ENCODE measurements at regions not wholly inside any gene's neighbourhood (a gene's known extent, or its start where the extent isn't known, plus 50 kb on each side); places are given as distances from the start of the nearest gene placed in this dataset.

DNA sequence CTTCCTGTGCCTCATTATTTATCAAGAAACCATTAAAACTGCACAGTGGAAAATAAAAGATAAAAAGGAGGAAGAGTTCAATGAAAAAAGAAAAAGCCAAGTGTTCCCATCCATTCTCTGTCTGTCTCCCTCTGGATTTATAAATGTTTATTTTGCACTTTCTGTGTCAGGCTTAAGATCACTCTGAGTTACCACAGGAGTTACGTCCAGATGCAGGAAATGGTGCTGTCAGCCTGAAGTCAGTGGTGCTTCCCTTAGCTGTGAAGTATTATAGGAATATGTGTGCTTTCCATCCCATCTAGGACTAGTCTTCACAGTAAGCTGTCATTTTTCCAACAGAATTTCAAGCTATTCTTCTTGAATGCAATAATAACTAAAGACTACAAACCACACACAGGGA is 420.2 kb downstream of the KCTD12 start:
- no peak for DNase-seq (ENCODE audit: low read depth)
- H3K4me3 ChIP-seq (ENCODE audit: low read depth, low read length): no peak overlapping the region
- TF ChIP-seq MYC (IDR thresholded peaks at IDR 0.05; ENCODE audit: low read depth, low read length): no peak
- TF ChIP-seq, protein P1, sequence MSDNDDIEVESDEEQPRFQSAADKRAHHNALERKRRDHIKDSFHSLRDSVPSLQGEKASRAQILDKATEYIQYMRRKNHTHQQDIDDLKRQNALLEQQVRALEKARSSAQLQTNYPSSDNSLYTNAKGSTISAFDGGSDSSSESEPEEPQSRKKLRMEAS (IDR thresholded peaks at IDR 0.05; ENCODE audit: low read depth, low read length): no peak
- TF ChIP-seq, protein P2, sequence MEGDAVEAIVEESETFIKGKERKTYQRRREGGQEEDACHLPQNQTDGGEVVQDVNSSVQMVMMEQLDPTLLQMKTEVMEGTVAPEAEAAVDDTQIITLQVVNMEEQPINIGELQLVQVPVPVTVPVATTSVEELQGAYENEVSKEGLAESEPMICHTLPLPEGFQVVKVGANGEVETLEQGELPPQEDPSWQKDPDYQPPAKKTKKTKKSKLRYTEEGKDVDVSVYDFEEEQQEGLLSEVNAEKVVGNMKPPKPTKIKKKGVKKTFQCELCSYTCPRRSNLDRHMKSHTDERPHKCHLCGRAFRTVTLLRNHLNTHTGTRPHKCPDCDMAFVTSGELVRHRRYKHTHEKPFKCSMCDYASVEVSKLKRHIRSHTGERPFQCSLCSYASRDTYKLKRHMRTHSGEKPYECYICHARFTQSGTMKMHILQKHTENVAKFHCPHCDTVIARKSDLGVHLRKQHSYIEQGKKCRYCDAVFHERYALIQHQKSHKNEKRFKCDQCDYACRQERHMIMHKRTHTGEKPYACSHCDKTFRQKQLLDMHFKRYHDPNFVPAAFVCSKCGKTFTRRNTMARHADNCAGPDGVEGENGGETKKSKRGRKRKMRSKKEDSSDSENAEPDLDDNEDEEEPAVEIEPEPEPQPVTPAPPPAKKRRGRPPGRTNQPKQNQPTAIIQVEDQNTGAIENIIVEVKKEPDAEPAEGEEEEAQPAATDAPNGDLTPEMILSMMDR (IDR thresholded peaks at IDR 0.05; ENCODE audit: low read depth, low read length): no peak
- TF ChIP-seq POLR2A (IDR thresholded peaks at IDR 0.05; ENCODE audit: extremely low read depth, insufficient read length): no peak

DNA sequence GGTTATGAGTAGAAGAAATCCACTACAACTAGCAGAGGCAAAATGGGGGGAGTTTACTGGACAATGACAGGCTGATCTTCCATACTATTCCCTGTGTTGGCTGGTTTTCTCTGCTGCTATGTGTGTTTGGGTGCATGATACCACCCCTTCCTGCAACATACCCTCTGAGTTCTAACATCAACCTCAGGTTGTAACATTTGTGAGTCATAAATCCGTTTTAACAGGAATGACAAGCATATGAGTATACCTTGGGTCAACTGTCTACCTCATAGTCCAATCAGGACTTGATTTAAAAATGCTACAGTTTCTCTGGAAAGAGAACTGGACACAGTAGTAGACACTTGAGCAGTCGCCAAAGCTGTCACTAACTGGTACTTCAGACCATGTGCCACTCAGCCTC is 422.9 kb downstream of the KCTD12 start:
- DNase-seq (ENCODE audit: low read depth): no peak
- TF ChIP-seq, protein P2 (IDR thresholded peaks at IDR 0.05; ENCODE audit: low read depth, low read length): no peak
- no peak for TF ChIP-seq POLR2A (IDR thresholded peaks at IDR 0.05; ENCODE audit: extremely low read depth, insufficient read length)
- TF ChIP-seq MYC (IDR thresholded peaks at IDR 0.05; ENCODE audit: low read depth, low read length): no peak
- TF ChIP-seq, protein P1 (IDR thresholded peaks at IDR 0.05; ENCODE audit: low read depth, low read length): no peak
- no peak overlapping the region for H3K4me3 ChIP-seq (ENCODE audit: low read depth, low read length)

DNA sequence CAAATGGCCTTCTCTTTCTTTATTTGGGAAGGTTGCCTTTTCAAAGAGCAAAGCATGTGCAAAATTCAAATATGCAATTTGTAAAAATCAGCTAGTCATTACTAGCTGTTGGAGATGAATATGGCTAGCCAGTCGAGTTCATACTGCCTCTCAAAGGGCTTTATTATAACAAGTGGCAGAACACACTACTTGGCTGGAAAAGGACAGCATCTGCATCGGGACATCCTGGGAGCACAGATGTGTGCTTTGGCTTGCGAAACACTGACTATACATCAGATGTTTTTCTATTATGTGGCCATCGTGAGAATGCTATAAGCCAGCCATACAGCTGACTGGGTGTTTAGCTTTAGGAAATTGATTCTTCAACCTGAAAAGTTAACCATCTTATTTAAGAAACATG is 424.2 kb downstream of the KCTD12 start:
- H3K4me3 ChIP-seq (ENCODE audit: low read depth, low read length): no peak overlapping the region
- TF ChIP-seq MYC (IDR thresholded peaks at IDR 0.05; ENCODE audit: low read depth, low read length) (no peak), POLR2A (IDR thresholded peaks at IDR 0.05; ENCODE audit: extremely low read depth, insufficient read length) (no peak)
- TF ChIP-seq, protein P2 (IDR thresholded peaks at IDR 0.05; ENCODE audit: low read depth, low read length): no peak
- TF ChIP-seq, protein P1 (IDR thresholded peaks at IDR 0.05; ENCODE audit: low read depth, low read length): no peak
- DNase-seq (ENCODE audit: low read depth): no peak

- no peak for DNase-seq (ENCODE audit: low read depth)
- no peak overlapping the region for H3K4me3 ChIP-seq (ENCODE audit: low read depth, low read length)
- no peak for TF ChIP-seq POLR2A (IDR thresholded peaks at IDR 0.05; ENCODE audit: extremely low read depth, insufficient read length)
- TF ChIP-seq, protein P2 (IDR thresholded peaks at IDR 0.05; ENCODE audit: low read depth, low read length): no peak
- no peak for TF ChIP-seq MYC (IDR thresholded peaks at IDR 0.05; ENCODE audit: low read depth, low read length)
- TF ChIP-seq, protein P1 (IDR thresholded peaks at IDR 0.05; ENCODE audit: low read depth, low read length): no peak
Observed at GRCh38 chr13:76461484-76461883, 424.7 kb downstream of the KCTD12 start.

GRCh38 chr13:76459863-76460262 is 426.3 kb downstream of the KCTD12 start:
- no peak for DNase-seq (ENCODE audit: low read depth)
- no peak for TF ChIP-seq POLR2A (IDR thresholded peaks at IDR 0.05; ENCODE audit: extremely low read depth, insufficient read length)
- TF ChIP-seq, protein P1 (IDR thresholded peaks at IDR 0.05; ENCODE audit: low read depth, low read length): no peak
- TF ChIP-seq MYC (IDR thresholded peaks at IDR 0.05; ENCODE audit: low read depth, low read length): no peak
- TF ChIP-seq, protein P2 (IDR thresholded peaks at IDR 0.05; ENCODE audit: low read depth, low read length): no peak
- H3K4me3 ChIP-seq (ENCODE audit: low read depth, low read length): no peak overlapping the region

DNA sequence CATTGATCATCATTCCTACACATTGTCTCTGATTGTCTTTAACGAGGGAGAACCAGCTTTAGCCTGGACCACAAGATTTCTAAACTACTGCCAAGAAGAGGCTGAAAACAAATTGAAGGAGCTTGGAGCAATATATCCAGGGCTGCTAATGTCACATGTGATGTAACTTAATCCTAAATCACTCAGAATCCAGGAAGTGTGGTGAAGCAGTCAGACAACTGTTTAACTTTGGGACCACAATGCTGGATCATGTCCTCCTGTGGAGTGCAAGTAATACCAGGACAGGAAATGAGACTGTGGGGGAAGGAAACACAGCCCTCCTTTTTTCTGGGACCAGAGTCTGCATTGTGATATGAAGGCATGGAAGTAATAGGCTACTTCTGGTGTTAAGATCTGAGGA is 430.2 kb downstream of the KCTD12 start:
- H3K4me3 ChIP-seq (ENCODE audit: low read depth, low read length): no peak overlapping the region
- TF ChIP-seq, protein P2 (IDR thresholded peaks at IDR 0.05; ENCODE audit: low read depth, low read length): no peak
- no peak for TF ChIP-seq MYC (IDR thresholded peaks at IDR 0.05; ENCODE audit: low read depth, low read length)
- no peak for TF ChIP-seq POLR2A (IDR thresholded peaks at IDR 0.05; ENCODE audit: extremely low read depth, insufficient read length)
- TF ChIP-seq, protein P1 (IDR thresholded peaks at IDR 0.05; ENCODE audit: low read depth, low read length): no peak
- no peak for DNase-seq (ENCODE audit: low read depth)
